ENCODE measurements at regions not wholly inside any gene's neighbourhood (a gene's known extent, or its start where the extent isn't known, plus 50 kb on each side); places are given as distances from the start of the nearest gene placed in this dataset.

DNA sequence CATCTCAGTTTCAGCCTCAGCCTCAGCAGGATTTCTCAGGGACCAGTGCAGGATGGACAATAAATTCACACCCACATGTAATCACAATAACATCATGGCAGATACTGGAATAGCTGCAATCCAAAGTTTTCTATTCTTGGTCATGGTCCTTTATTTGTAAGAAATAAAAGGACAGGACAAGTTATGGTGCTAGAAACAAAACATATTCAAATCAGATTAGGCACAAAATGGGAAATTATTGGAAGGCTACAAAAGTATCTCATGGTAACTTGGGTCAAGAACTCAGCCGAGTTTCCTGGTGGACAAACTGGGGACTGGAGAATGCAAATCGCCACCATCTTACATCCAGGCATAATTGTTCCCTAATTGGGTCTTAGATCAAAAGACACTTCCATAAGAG lies 1768.2 kb upstream of the WWC1 start:
- TF ChIP-seq CTCF (IDR thresholded peaks at IDR 0.05; ENCODE audit: insufficient read depth, low read length, poor library complexity, severe bottlenecking), result no peak
- no peak for TF ChIP-seq EZH2phosphoT487 (conservative IDR thresholded peaks at IDR 0.05; ENCODE audit: low read length)

All from SU-DHL-6 (cell line).